Caco-2 (cell line): ENCODE measurements at regions not wholly inside any gene's neighbourhood (a gene's known extent, or its start where the extent isn't known, plus 50 kb on each side); places are given as distances from the start of the nearest gene placed in this dataset.

Experiments used
- BruUV-seq: library from RNA; stranded (reverse); fragments of 400-500 nt; replicated peaks from 2 replicates; lab custom pipeline; 2021; lab: Mats Ljungman, UMichigan
- CTCF ChIA-PET: fragments of 300-600 bp; sonication (Branson Sonifier 250); formaldehyde crosslinking; loops from one replicate; lab custom pipeline; 2022; ENCODE audit warnings: antibody characterized with exemption; lab: Charles Lee
- POLR2A ChIA-PET: fragments of 300-600 bp; sonication (Branson Sonifier 250); formaldehyde crosslinking; loops from one replicate; lab custom pipeline; 2022; ENCODE audit warnings: antibody characterized with exemption; lab: Charles Lee
- DNase-seq, 2 experiments: peaks; one replicate each; pipeline versions ENCODE4 v3.0.0 to v3.0.0-alpha.2; 2020 to 2022
- H3K27me3 ChIP-seq: replicated peaks from 2 replicates; pipeline ENCODE4 v1.6.0; 2011; ENCODE audit warnings: low read length; ENCODE audit not compliant: control insufficient read depth, insufficient read depth
- H3K36me3 ChIP-seq: 2 replicates; pipeline ENCODE4 v1.5.1; 2011; ENCODE audit warnings: low read length; ENCODE audit not compliant: control insufficient read depth, insufficient read depth
- H3K4me1 ChIP-seq: fragments of 250-450 bp; sonication (Bioruptor Pico); 2 replicates; pipeline ENCODE4 v1.5.1; 2020; ENCODE audit warnings: mild to moderate bottlenecking
- H3K4me3 ChIP-seq: 2 replicates; pipeline ENCODE4 v1.5.1; 2011; ENCODE audit warnings: low read depth, mild to moderate bottlenecking, control low read depth, low read length
- H3K9me3 ChIP-seq: fragments of 250-450 bp; sonication (Bioruptor Pico); 2 replicates; pipeline ENCODE4 v1.5.1; 2020; ENCODE audit warnings: mild to moderate bottlenecking, moderate library complexity
- H3K27ac Mint-ChIP-seq: one replicate; pipeline ENCODE4 v1.8.0; 2022; ENCODE audit warnings: mixed read lengths; ENCODE audit not compliant: unreplicated experiment
- H3K27me3 Mint-ChIP-seq: one replicate; pipeline ENCODE4 v1.8.0; 2022; ENCODE audit warnings: mixed read lengths; ENCODE audit not compliant: insufficient read depth, unreplicated experiment
- H3K36me3 Mint-ChIP-seq: one replicate; pipeline ENCODE4 v1.8.0; 2022; ENCODE audit warnings: mild to moderate bottlenecking, mixed read lengths; ENCODE audit not compliant: insufficient read depth, unreplicated experiment
- H3K4me1 Mint-ChIP-seq: one replicate; pipeline ENCODE4 v1.8.0; 2022; ENCODE audit warnings: low read depth, mixed read lengths; ENCODE audit not compliant: unreplicated experiment
- H3K4me3 Mint-ChIP-seq: one replicate; pipeline ENCODE4 v1.8.0; 2022; ENCODE audit warnings: mild to moderate bottlenecking, moderate library complexity, mixed read lengths; ENCODE audit not compliant: unreplicated experiment
- H3K9me3 Mint-ChIP-seq: one replicate; pipeline ENCODE4 v1.8.0; 2022; ENCODE audit warnings: mixed read lengths; ENCODE audit not compliant: unreplicated experiment
- intact Hi-C: fragments of 100-400 bp; cut with micrococcal nuclease; formaldehyde crosslinking; loops from one replicate; pipeline ENCODE4 v1.10.0; 2022; ENCODE audit not compliant: unreplicated experiment
- TF ChIP-seq, protein P1 (sequence below), 2 experiments: fragments of 200-600 bp in 1 of 2; IDR thresholded peaks; 1 replicate in 1 of 2; 2 replicates in 1 of 2; pipeline versions ENCODE4 v1.5.1 to v1.8.0; 2011 to 2022; ENCODE audit warnings: antibody characterized with exemption in 1 of 2, control low read depth in 1 of 2, inconsistent platforms in 1 of 2, low read depth in 1 of 2, low read length in 1 of 2, mild to moderate bottlenecking in 1 of 2, moderate library complexity in 1 of 2; ENCODE audit not compliant: insufficient read depth in 1 of 2, severe bottlenecking in 1 of 2, unreplicated experiment in 1 of 2

- TF ChIP-seq, protein P1, sequence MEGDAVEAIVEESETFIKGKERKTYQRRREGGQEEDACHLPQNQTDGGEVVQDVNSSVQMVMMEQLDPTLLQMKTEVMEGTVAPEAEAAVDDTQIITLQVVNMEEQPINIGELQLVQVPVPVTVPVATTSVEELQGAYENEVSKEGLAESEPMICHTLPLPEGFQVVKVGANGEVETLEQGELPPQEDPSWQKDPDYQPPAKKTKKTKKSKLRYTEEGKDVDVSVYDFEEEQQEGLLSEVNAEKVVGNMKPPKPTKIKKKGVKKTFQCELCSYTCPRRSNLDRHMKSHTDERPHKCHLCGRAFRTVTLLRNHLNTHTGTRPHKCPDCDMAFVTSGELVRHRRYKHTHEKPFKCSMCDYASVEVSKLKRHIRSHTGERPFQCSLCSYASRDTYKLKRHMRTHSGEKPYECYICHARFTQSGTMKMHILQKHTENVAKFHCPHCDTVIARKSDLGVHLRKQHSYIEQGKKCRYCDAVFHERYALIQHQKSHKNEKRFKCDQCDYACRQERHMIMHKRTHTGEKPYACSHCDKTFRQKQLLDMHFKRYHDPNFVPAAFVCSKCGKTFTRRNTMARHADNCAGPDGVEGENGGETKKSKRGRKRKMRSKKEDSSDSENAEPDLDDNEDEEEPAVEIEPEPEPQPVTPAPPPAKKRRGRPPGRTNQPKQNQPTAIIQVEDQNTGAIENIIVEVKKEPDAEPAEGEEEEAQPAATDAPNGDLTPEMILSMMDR (IDR thresholded peaks at IDR 0.05; ENCODE audit: insufficient read depth in 1 of 2, low read depth in 1 of 2, low read length in 1 of 2, severe bottlenecking in 1 of 2, unreplicated experiment in 1 of 2): no peak
- H3K4me3 Mint-ChIP-seq: no peak overlapping the region
- BruUV-seq: no TSS peak
- no peaks in the 10 kb centered on the region for H3K9me3 Mint-ChIP-seq
- no peaks in the 10 kb centered on the region for H3K4me1 Mint-ChIP-seq
- H3K9me3 ChIP-seq: no peaks in the 10 kb centered on the region
- H3K36me3 Mint-ChIP-seq: no peaks in the 10 kb centered on the region
- no peaks in the 10 kb centered on the region for H3K27me3 ChIP-seq
- no peak overlapping the region for H3K27ac Mint-ChIP-seq
- no peaks in the 10 kb centered on the region for H3K4me1 ChIP-seq
- H3K27me3 Mint-ChIP-seq: no peaks in the 10 kb centered on the region
- no peak overlapping the region for H3K4me3 ChIP-seq
- intact Hi-C loops: no loop called here
- POLR2A ChIA-PET: no interaction called here
- no peaks in the 10 kb centered on the region for H3K36me3 ChIP-seq
- CTCF ChIA-PET: no interaction called here
- no peak for DNase-seq
Observed at GRCh38 chr13:89746554-89746953, 1600.9 kb upstream of the MIR17HG start.

GRCh38 chr13:89748716-89749115 is 1598.8 kb upstream of the MIR17HG start:
- ChIA-PET POLR2A (no interaction called here), CTCF (no interaction called here)
- Mint-ChIP-seq H3K9me3 (no peaks in the 10 kb centered on the region), H3K27me3 (no peaks in the 10 kb centered on the region), H3K36me3 (no peaks in the 10 kb centered on the region), H3K4me3 (no peak overlapping the region), H3K27ac (no peak overlapping the region), H3K4me1 (no peaks in the 10 kb centered on the region)
- no peak for DNase-seq
- BruUV-seq: no TSS peak
- Histone ChIP-seq H3K4me3 (no peak overlapping the region), H3K36me3 (no peaks in the 10 kb centered on the region), H3K4me1 (no peaks in the 10 kb centered on the region), H3K27me3 (no peaks in the 10 kb centered on the region), H3K9me3 (no peaks in the 10 kb centered on the region)
- intact Hi-C loops: no loop called here
- TF ChIP-seq, protein P1 (IDR thresholded peaks at IDR 0.05; ENCODE audit: insufficient read depth in 1 of 2, low read depth in 1 of 2, low read length in 1 of 2, severe bottlenecking in 1 of 2, unreplicated experiment in 1 of 2): no peak

- ChIA-PET CTCF (no interaction called here), POLR2A (no interaction called here)
- TF ChIP-seq, protein P1 (IDR thresholded peaks at IDR 0.05; ENCODE audit: insufficient read depth in 1 of 2, low read depth in 1 of 2, low read length in 1 of 2, severe bottlenecking in 1 of 2, unreplicated experiment in 1 of 2): no peak
- intact Hi-C loops: no loop called here
- H3K27me3 Mint-ChIP-seq: no peaks in the 10 kb centered on the region
- no peak overlapping the region for H3K4me3 Mint-ChIP-seq
- H3K4me1 Mint-ChIP-seq: no peaks in the 10 kb centered on the region
- H3K9me3 Mint-ChIP-seq: no peaks in the 10 kb centered on the region
- Histone ChIP-seq H3K4me3 (no peak overlapping the region), H3K27me3 (no peaks in the 10 kb centered on the region), H3K9me3 (no peaks in the 10 kb centered on the region), H3K36me3 (no peaks in the 10 kb centered on the region), H3K4me1 (no peaks in the 10 kb centered on the region)
- H3K36me3 Mint-ChIP-seq: no peaks in the 10 kb centered on the region
- no peak overlapping the region for H3K27ac Mint-ChIP-seq
- no TSS peak for BruUV-seq
- DNase-seq: no peak
Observed at GRCh38 chr13:89749888-89750287, 1597.6 kb upstream of the MIR17HG start.
